HL-60 (cell line): ENCODE measurements at regions not wholly inside any gene's neighbourhood (a gene's known extent, or its start where the extent isn't known, plus 50 kb on each side); places are given as distances from the start of the nearest gene placed in this dataset.

Experiments used
- DNase-seq, 2 experiments: peaks; one replicate each; pipeline ENCODE4 v3.0.0-alpha.2; 2010 to 2020; ENCODE audit warnings: low read depth in 1 of 2, low spot score in 1 of 2
- H3K27ac ChIP-seq: fragments of 250-450 bp; sonication (Bioruptor Pico); replicated peaks from 2 replicates; pipeline ENCODE4 v1.5.1; 2020; ENCODE audit warnings: mild to moderate bottlenecking, moderate library complexity
- H3K27me3 ChIP-seq: fragments of 250-450 bp; sonication (Bioruptor Pico); 2 replicates; pipeline ENCODE4 v1.5.1; 2021; ENCODE audit warnings: mild to moderate bottlenecking, moderate library complexity; ENCODE audit not compliant: insufficient read depth, poor library complexity, severe bottlenecking
- H3K4me3 ChIP-seq: replicated peaks from 2 replicates; pipeline ENCODE4 v1.5.1; 2011; ENCODE audit warnings: mild to moderate bottlenecking, control low read depth, low read length; ENCODE audit not compliant: insufficient read depth
- CTCF ChIP-seq: IDR thresholded peaks from one replicate; pipeline ENCODE4 v1.5.1; 2011; ENCODE audit warnings: low read length, control low read depth, inconsistent platforms; ENCODE audit not compliant: insufficient read depth
- GABPA ChIP-seq: IDR thresholded peaks from 2 replicates; pipeline ENCODE4 v1.6.1; 2012; ENCODE audit warnings: low read depth
- POLR2AphosphoS5 ChIP-seq: IDR thresholded peaks from 2 replicates; pipeline ENCODE4 v1.6.1; 2012; ENCODE audit warnings: low read depth
- REST ChIP-seq: IDR thresholded peaks from 2 replicates; pipeline ENCODE4 v1.6.1; 2012; ENCODE audit warnings: low read depth; ENCODE audit not compliant: insufficient replicate concordance
- SPI1 ChIP-seq: IDR thresholded peaks from 2 replicates; pipeline ENCODE4 v1.6.1; 2012; ENCODE audit warnings: low read depth, mild to moderate bottlenecking, borderline replicate concordance

DNA sequence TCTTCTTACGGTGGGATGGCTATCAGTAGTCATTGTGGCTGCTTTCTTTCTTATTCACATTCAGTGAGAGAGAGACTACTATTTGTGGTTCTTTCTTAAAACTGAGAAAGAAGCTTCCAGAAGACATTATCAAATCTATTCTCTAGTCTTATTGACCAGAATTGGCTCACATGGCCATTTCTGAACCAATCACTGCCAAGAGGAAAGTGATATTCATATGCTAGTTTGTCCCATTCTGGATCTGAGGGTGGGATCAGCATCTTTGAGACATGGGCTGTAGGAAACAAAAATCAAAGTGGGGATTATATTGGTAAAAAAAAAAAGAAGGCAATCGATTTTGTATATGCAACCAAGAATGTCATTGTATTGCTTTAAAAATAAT, 106.4 kb upstream of the RASGRP1 start:
- no peak for DNase-seq
- Histone ChIP-seq H3K27me3 (no peaks in the 10 kb centered on the region), H3K4me3 (no peak overlapping the region), H3K27ac (no peak overlapping the region)
- no peak for TF ChIP-seq CTCF
- no peak for TF ChIP-seq POLR2AphosphoS5
- no peak for TF ChIP-seq REST
- TF ChIP-seq SPI1: no peak
- no peak for TF ChIP-seq GABPA

DNA sequence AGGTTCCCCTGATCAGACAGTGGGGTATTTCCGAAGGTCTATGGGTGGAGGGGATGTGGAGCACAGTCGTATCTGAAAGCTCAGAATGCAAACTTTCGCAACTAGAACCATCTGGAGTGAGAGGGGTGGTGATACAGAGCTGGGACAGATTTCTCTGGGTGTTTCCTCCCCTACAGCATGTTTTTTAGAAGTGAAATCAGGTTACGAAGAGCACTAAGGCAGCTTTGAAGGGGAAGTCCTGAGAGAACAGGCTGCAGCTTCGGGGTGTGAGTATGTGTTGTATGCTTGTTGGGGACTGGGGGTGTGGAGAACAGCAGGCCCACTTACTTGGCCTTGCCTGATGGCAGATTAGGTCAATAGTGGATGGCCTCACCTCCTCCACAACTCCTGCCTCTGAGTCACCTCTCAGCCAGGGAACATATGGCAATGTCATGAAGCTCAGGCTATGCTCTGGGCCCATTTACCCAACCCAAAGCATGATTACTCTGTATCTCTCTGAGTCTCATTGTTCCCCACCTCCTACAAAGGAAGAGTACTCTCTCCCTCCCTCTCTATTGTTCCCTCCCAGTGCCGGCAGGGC, 107.2 kb upstream of the RASGRP1 start:
- no peak overlapping the region for H3K27ac ChIP-seq
- H3K4me3 ChIP-seq: no peak overlapping the region
- no peaks in the 10 kb centered on the region for H3K27me3 ChIP-seq
- TF ChIP-seq CTCF (no peak), GABPA (no peak), REST (no peak), POLR2AphosphoS5 (no peak), SPI1 (no peak)
- no peak for DNase-seq

DNA sequence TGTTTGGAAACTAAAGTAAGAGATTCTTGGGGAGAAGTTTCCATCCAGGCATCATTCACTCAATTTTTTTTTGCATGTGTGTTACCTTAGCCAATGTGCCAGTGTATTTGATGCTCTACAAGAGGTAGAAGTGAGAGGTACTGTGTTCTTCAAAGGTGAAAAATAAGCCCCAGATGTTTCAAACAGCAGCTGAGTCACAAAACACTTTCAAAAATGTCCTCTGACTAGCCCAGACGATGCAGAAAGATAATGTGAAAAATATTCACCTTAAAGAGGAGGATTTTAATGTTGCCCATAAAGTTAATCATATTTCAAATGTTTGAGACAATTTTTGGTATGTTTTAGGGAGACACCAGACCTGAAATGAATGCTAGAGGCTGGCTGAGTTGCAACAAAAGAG, 107.7 kb upstream of the RASGRP1 start:
- DNase-seq: no peak
- Histone ChIP-seq H3K27ac (no peak overlapping the region), H3K27me3 (no peaks in the 10 kb centered on the region), H3K4me3 (no peak overlapping the region)
- TF ChIP-seq POLR2AphosphoS5 (no peak), SPI1 (no peak), REST (no peak), CTCF (no peak), GABPA (no peak)
